NOMO-1 treated with DMSO at 0.1 percent for 48 hours (cell line): ENCODE measurements at regions not wholly inside any gene's neighbourhood (a gene's known extent, or its start where the extent isn't known, plus 50 kb on each side); places are given as distances from the start of the nearest gene placed in this dataset.
"Not testable (repeated sequence)": the region's sequence is repeated elsewhere in the genome, so short reads cannot be mapped to it uniquely, and the experiment has no call there.

Experiments used
- DNase-seq: peaks from one replicate; lab custom pipeline; 2025; ENCODE audit not compliant: unreplicated experiment; lab: John Stamatoyannopoulos, UW

DNA sequence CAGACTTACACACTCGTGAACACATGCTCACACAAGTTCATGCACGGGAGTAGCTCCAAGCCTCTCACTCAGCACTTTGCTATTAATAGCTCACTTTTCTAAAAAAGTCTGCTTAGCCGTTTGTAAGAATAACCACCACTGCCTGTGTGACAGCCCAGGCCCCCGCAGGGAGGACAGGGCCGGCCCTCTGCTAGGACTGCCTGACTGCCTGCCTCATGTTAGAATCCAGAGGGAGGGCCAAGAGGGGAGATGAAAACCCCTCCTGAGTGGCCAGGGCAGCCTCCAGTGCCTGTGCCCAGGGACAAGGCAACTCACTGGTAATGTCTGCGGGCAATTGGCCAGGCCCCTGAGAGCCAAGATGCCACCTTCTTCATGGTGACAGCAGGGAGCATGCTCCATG is 152.9 kb upstream of the PLGLB2 start:
- not testable (repeated sequence) for DNase-seq

DNA sequence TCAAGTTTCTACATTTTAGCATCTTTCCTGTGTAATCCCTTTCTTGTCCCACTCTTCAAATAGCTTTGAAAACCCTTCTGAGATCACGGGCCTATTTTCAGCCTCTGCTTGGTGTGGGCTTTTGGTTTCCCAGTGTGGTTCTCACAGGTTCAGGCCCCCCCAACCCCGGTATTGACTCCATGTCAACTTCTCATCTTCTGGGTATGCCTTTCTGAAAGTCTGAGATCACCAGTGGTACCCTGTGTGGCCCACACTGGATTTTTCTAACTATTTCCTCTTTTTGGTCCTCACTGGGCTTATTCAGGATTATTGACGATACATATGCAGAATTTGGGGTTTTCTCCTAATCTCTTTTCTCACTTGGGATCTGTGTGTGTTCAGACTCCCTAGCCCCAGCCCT is 146.9 kb upstream of the PLGLB2 start:
- not testable (repeated sequence) for DNase-seq

DNA sequence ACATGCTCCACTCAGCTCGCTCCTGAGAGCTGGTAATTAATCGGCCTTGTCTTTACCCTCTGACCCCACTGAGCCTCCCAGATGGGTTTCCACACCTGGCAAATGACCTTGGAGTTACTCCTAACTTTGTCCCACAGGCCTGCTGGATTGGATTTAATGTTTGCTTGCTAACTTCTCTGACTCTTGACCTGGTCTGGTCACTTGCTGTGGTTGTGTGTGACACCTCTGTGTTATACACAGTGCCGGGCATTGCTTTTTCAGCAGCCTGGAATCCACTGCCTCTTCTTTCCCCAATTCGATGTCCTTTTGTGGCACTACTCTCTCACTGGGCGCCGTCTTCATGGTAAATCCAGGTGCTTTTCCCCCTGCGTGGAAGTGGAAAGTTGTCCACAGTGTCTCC is 145.8 kb upstream of the PLGLB2 start:
- not testable (repeated sequence) for DNase-seq

DNA sequence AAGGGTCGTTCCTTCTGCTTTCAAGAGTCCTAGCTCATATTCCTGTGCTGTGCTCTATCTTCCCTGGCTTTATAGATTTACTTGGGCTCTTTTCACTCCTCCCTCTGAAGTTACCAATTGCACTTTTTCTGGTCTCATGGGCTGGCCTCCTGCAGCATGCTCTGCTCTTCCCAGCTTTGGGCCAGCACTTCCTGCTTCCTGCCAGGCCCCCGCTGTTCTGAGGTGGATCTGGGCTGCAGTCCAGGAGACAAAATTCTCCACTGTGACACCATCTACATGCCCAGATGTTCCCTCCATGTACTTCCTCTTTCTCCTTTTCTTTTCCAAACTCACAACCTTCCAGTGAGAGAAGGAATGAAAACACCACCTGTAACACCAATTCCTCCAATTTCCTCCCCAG is 145.2 kb upstream of the PLGLB2 start:
- not testable (repeated sequence) for DNase-seq

DNA sequence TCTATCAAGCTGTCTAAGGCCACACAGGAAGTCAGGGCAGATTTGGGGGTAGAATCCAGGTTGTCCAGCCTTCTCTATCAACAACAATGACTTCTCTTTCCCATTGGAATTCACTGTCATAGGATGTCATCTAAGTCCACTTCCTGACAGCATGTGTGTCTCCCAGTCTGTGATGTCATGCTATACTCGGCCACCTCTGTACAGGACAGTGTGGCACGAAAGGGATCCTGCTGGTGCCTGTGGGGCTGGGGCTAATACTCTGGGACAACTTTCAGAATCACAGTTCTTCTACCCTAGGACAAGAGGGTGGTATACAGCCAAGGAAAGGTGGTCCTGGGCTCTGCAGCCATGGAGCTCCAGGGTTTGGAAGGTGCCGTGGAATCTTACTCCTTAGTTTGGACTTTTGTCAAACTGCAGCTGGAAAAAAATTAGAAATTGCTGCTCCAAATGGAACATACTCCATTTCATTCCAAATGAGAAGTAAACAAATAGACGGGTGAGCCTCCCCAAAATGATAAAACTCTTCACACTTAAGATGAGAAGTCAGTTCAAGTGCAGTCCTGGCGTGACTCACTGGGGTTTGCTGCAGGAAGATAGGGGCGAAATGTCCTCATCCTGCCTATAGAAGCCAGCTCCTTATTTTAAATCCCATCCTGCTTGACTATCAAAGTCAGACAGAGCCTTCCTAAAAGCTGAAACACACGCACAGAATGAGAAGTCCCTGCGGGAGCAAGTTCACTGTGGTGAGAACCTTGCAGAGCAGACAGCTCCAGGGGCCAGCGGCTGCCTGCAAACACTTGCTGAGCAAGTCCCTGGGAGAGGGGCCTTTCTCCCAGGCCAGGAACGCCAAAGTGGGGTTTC is 144.2 kb upstream of the PLGLB2 start:
- not testable (repeated sequence) for DNase-seq

DNA sequence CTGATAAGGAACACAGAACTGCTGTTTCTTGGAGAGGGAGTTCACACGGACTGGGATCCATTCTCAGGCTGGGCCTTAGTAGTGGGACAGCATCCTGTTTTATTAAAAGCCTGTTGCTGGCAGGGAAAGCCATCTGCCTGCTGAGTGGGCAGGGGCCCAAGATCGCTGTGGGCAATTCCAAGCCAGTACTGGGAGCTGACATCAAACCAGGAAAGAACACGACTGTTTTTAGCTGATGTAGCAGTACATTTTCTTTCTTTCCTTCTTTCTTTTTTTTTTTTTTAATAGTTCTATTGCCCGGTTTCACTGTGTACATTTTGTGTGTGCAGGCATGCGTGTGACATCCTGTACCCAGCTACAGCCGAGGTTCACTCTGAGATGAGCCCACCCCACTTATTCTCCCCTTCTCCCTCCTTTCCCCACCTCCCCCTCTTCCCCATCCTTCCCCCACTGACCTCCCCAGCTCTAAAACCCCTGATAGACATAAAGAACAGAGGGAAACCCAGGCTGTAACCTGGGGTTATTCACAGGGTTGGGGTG is 143.5 kb upstream of the PLGLB2 start:
- not testable (repeated sequence) for DNase-seq

DNA sequence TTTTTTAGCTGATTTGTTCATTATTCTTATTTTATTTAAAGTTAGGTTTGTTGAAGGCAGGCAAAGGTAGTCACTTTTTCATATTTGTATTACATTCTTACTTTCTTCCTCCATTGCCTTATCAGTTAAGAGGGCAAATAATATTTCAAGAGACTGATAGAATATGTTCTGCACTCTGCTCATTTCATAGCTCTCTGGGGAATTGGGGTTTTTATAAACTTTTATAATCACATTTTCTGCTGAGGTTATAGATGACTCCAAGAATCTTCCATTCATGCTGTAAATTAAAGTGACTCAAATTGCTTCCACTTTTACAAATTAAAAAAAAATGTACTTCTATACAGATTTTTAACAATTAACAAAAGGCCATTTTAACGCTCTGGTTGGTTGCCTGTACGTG is 142.9 kb upstream of the PLGLB2 start:
- not testable (repeated sequence) for DNase-seq

DNA sequence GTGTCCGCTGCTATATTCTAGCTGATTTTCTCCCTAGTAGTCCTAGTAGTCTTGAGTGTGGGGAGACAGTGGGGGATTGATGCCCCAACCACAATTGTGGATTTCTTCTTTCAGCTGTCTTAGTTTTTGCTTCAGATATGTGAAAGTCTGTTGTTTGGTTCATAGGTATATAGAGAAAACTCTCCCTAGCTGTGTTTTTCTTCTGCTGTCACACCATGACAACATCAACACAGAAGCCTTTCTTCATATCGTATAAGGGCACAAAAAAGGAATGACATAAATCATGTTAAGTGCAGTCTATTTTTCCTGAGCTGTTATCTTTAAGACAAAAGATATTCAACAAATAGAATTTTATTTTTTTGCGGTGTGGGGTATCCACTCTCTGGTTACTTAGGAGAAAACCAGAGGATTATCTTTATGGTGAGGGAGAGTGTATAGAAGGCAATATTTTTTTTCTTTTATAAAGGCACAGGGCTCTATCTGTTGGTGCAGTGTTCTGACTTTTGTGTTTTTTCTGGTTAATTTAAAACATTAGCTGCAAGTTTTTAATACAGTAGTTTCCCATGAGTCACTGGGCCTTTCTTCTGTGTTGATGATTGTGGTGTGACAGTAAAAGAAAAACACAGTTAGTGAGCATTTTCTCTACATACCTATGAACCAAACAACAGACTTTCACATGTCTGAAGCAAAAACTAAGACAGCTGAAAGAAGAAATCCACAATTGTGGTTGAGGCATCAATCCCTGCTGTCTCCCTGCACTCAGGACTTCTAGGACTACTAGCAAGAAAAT is 139.3 kb upstream of the PLGLB2 start:
- not testable (repeated sequence) for DNase-seq

DNA sequence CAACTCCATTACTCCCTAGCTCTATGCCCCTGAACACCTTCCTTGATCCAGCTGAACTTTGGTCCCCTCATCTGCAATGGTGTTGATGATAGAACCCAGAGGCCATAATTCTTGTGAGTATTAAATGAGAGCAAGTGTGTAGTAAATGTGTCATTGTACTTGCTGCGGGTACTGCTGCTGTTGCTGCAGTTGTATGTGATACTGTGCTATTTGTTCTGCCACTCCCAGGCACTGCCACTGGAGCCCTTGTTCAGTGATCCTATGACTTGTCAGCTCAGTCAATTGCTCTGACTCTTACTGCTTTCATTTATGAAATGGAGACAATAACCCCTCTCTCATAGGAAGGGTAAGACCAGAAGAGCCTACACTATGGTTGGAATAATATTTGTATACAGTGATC is 136.9 kb upstream of the PLGLB2 start:
- DNase-seq = not testable (repeated sequence)

DNA sequence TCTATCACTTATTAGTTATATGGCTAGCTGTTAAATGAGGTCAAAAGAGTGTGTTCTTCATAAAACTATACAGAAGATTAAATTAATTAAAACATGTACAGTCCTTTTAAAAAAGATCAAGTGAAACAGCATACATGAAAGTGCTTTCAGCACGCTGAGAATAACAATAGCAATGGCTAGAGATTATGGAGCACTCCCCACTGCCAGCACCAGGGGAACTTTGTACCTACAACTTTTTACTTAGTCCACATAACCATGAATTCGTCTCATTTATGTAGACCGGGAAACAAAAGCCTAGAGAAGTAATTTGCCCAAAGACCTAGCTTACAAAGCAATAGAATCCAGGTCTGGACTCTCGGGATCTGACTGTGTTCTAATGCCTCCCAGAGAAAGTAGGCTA is 136.5 kb upstream of the PLGLB2 start:
- DNase-seq = not testable (repeated sequence)

DNA sequence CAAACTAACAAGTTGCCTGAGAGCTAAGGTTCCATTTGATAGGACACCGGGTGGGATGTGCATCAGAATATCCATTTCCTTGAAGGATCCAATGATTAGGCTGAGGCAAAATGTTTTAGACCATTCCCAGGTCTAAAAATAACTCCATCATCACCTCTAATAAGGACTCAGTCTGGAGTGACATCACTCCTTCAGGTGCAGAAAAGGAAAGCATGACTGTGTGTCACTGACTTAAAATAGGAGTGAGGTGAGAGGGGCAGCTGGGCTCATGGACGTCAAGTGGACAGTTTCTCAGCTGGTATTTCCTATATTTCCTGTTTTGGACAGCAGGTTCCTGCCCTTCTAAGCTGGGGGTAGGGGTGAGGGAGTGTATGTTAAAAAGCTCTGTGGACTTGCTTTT is 135.9 kb upstream of the PLGLB2 start:
- not testable (repeated sequence) for DNase-seq

DNA sequence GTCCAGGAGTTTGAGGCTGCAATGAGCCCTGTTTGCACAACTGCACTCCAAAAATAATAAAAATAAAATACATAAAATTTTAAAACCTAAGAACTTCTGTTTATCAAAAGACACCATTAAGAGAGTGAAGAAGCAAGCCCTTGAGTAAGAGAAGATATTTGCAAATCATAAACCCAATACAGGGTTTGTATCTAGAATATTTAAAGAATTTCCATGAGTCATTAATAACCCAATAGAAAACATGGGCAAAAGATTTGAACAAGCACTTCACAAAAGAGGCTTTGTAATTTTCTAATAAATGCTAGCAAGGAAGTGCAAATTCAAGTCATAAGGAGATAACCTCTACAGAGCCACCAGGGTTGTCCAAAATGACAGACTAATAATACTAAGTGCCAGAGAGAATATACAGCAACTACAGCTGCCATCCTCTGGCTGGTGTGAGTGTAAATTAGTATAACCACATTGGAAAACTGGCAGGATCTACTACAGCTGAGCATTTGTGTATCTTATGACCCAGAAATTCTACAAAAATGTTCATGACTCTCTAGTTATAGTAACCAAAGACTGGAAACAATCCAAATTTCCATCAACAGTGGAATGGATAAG is 133.0 kb upstream of the PLGLB2 start:
- not testable (repeated sequence) for DNase-seq

DNA sequence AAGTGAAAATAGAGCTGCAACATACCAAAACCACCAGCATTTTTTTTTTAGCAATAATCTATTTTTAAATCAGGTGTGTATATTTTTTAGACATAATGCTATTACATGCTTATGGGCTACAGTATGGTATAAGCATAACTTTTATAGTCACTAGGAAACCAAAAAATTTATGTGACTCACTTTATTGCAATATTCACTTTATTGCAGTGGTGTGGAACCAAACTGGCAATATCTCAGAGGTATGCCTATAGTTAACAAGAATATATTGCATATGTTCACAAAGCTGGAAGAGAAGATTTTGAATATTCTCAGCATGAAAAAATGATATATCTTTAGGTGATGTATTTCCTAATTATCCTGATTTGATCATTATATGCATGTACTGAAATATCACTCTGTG is 128.8 kb upstream of the PLGLB2 start:
- not testable (repeated sequence) for DNase-seq

DNA sequence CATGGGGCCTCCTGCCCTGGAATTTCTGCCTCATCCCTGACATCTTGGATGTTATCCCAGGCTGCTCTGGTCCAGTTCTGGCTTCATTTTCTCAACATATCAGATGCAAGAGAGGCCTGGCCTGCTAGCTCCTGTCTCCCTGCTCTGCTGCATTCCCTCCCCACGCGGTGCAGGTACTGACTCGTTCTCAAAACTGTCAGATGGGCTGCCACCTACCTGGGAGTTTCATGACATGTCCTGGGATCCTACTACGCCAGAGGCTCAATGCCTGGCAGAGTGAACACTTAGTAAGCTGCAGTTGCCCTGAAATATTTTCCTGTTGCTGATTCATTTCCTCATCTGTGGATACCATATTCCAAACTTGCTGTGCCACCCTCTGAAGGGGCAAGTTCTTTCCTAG is 126.7 kb upstream of the PLGLB2 start:
- not testable (repeated sequence) for DNase-seq

DNA sequence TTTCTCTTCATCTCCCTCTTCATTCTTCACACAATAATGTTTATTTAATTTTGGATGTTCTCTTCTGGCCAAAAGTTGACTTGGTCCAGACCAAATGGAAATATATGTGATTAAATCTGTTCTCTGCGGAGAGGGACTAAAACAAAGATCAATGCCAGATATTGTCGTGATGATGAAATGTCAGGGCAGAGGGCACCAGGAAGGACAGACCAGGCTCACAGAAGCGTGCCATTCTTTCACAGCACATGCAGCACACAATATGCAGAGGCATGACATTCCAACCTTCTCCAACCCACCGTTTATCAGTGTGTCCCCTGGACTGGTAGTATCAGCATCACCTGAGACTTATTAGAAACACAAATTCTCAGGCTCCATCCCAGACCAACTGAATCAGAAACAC is 125.2 kb upstream of the PLGLB2 start:
- not testable (repeated sequence) for DNase-seq

DNA sequence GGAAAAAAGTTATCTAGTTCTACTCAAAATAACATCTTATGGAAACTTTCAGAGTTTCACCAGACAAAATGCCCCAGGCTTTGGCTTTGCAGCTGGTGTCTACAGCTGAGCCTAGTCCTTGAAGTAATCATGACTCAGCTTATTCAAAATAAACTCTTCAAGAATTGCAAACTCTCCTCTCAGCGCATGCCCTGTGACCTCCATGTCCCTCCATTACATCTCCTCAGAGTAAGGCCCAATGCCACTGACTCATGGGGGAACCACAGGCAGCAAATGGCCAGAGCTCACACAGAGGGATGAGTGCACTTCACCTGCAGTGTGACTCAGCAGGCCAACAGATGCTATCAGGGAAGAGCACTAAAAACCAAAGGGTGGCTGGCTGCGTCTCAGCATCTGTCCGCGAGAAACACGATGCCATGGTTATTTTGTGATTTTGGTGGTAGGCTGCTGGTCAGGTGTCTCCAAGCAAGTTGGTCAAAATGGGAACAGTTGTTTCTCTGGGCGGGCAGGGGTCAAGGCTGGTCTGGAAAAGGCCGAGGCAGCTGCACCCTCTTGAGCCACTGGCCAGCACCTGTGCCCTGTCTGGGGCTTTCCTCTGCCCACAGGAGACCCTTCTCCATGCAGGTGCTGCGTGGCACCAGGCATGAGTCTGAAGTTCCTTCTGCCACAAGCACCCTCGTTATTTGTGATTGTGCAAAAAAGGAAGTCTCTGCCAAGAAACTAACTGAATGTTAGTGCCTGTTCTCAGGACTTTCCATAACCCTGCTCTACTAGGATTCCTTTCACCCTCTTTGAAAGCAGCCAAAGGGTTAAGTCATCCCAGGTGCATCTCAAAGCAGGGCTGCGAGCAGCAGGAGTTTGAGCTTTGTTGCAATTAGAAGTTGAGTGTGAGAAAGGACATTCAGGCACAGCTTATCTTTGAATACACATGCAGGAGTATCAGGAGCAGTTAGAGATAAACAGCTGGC is 118.1 kb upstream of the PLGLB2 start:
- not testable (repeated sequence) for DNase-seq

DNA sequence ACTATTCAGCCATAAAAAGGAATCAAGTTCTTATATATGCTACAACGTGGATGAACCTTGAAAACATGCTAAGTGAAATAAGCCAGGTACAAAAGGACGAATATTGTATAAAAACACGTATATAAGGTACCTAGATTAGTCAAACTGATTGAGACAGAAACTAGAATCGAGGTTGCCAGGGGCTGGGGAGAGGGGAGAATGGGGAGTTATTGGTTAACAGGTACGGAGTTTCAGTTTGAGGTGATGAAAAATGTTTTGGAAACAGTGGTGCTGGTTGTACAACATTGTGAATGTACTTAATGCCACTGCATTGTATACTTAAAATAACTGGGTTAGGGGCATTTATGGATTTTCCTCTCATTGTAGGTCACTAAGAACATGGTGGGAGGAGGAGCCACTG is 117.0 kb upstream of the PLGLB2 start:
- DNase-seq = not testable (repeated sequence)

DNA sequence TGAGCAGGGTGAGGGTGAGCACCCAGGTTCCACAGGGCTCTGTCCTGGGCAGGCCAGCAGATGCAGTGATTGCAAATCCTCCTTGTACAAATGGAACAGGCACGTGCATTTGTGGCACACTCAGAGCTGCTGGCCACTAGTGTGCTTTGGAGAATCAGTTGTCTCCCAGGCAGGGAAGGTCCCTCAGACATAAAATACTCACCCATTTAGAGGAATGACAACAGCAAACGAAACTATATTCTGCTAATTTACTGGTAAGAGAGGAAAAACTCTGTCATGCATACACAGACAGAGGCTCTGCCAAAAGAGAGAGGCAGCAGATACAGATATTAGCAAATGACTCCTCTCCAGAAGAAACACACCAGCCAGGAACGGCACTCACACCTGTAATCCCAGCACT is 116.5 kb upstream of the PLGLB2 start:
- not testable (repeated sequence) for DNase-seq

DNA sequence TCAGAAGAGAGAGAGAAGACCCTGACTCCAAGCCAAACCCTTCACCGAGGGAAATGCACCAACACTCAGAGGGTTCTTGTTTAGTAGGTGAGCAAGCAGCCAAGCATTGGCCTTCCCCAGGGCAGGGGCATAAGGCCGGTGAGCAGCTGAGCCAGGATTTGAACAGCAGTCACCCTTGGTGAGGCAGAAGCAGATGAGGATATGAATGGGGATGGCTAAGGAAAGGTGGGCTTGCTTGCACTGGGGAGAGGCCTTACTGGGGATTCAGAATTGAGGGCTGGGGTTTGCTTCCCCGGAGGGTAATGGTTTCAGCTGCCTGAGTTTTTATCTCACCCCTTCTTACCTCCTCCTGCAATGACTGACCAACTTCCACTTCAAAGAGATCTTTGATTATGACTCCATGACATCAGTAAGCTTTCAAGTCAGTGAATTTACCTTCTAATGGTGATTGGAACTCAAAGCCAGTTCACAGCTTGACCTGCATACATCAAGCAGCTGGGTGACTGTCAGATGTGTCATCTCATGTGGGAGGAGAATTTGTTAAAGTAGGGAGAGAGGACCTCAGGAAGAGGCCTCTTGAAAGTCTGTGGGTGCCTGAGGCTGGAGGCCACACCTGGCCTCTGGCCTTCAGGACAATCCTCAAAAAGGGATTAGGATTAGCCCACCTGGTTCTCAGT is 114.5 kb upstream of the PLGLB2 start:
- DNase-seq = not testable (repeated sequence)

DNA sequence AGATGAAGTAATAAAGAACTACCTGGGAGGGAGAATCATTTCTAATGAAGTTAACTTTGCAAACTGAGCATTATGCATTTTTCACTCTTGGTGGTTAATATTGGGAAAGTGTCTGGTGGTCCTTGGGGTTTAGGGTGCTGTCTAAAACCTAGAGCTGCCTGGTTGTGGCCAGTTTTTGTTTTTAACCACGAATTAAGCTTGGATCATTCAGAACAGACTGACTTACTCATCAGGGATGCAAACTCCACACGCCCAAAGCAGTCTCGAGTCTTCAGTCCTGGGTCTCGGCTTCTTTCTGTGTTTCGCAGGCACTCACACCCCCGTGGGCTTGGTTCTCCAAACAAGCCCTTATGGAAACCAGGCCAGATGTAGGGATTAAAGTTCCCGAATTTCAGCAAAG is 113.8 kb upstream of the PLGLB2 start:
- not testable (repeated sequence) for DNase-seq
